HG03280 (cell line): ENCODE measurements at regions not wholly inside any gene's neighbourhood (a gene's known extent, or its start where the extent isn't known, plus 50 kb on each side); places are given as distances from the start of the nearest gene placed in this dataset.

Experiments
- ATAC-seq: cut with Tn5 transposase; IDR thresholded peaks from one replicate; pipeline ENCODE4 v1.9.1; 2021; ENCODE audit warnings: mild to moderate bottlenecking, moderate library complexity; ENCODE audit not compliant: unreplicated experiment

DNA sequence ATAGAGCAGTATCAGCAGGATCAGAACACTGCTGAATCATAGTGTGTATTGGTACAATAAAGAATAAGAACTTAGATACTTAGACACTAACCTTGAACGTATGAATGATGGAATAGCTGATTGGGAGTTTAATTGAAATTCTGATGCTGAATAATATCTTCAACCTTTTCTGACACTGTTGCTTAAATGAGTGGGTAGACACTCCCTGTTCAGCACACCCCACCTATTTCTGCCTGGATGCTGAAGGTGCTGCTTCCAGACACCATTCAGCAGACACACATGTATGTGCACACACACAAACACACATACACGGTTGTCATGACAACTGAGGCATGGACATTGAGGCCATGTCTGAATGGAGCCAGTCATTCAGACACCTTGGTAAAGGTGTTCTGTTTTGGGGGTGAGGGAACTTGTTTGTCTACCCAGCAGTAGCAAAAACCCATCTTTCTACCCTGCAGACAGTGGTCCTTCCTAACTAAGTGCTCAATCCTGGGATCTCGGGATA is 54.3 kb downstream of the TMEM215 start:
- ATAC-seq: no peak

DNA sequence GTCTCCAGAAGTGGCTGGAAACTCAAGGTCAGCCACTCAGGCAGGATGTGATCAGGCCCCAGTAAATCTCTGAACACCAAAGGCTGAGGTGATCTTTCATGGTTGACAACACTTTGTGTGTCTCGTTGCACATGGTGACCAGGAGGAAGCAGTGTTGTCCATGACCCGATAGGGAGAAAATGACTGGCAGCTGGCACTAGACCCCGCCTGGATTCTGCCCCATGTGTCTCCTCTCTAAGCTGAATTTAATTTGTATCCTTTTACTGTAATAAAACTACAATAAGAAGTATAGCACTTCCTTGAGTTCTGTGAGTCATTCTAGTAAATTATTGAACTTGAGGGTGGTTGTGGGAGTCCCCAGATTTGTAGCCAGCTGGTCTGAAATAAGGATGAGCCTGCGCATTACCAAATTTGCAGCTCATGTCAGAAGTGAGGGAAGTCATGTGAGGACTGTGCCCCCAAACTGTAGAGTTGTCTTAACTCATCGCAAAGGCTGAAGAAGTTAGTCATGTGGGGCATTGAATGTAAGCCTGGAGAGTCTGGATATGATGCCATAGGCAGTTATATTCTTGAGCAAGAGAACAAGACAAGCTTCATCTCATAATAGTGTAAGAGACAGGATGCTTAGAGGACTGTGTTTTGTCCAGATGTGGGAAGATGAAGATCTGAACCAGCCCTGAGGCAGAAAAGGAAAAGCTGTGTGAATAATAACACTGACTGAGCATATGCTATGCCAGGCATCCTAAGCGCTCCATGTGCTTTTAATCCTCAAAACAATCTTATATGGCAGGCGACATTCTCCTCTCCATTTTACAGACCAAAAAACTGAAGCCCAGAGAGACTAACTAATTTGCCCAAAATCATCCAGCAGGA is 55.9 kb downstream of the TMEM215 start:
- no peak for ATAC-seq

DNA sequence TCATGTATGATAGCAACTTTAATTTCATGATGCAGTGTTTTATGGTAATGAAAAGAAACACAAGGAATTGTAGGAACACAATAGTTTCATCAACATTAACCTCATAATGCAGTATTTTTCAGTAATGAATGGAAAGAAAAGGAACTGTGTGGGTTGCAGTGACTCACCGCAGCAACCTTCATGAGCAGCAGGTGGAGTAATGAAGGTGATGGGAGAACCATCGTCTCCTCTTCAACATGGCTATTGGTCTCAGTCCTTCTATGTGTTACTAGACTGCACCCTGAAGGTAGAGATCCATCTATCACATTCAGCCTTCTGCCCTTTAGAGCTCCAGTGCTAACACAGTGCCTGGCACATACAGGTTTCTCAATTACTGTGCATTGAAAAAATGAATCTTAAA is 58.0 kb downstream of the TMEM215 start:
- no peak for ATAC-seq

DNA sequence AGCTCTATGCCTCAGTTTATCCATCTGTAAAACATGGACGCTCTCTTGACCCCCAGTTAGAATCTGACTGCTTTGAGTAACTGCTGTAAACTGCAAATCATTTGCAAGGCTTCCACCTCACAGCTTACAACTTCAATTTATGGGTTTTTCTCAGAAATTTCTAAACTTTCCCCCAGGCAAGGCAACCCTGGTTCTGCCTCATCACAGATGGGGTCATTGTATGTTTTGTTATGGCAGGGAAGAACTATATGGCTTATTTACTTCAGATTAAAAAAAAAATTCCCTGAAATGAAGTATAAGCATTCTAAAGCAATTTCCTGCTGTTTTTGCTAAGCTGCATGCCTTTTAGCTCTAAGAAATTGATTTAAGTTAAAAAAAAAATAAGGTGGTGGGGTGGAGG is 60.0 kb downstream of the TMEM215 start:
- ATAC-seq: no peak

DNA sequence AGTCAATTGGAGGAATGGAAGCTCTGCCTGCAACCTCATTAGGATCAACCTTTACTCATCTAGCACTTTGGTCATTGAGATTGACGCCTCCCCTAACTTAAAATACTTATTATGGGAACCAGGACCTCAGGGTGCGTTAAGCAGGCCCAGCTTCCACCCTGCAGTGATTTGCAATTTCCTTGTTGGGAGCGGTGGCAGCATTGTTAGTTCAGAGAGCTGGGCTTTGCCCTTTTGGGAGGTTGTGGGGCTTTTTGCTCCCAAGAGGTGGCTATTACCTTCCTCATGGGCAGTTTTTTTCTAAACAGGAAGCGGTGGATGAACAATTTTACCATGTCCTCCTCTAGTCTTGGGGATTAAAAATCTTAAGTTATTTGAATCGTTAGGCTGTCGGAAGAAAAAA is 60.9 kb downstream of the TMEM215 start:
- no peak for ATAC-seq

DNA sequence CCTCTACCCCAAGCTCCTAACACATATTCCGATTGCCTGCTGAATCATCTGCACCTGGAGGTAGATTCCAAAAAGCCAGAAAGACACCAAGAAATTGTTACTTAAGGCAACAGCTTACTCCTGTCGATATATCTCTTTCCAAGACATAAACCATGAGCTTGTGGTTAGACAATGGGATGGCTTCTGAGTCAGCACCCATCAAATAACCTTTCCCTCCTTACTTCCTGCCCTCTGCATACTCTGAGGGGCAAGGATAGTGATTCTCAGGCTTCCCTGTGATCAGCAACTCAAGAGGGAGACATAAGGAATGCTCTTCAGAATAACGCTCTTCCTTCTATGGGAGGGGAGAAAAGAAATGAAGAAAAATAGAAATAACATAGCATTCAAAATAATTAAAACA is 70.9 kb downstream of the TMEM215 start:
- no peak for ATAC-seq

GRCh38 chr9:32855752-32856151 is 72.4 kb downstream of the TMEM215 start:
- ATAC-seq: no peak

DNA sequence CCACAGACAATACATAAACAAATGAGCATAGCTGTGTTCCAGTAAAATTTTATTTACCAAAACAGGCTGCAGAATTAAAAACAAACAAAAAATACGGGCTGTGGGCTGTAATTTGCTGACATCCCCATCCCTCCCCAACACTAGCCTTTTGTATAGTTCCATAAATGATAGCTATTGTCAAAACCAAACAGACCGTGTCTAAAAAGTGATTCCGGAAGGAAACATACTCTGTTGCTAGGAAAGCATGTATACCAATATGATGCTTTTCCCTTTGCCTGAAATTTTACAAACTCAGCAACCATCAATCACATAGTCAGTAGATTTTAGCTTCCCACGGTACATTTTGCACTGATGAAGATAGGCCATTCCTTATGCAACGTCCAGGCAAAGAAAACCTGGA is 80.0 kb downstream of the TMEM215 start:
- no peak for ATAC-seq

- ATAC-seq: no peak
Observed at GRCh38 chr9:32864971-32865370, 81.6 kb downstream of the TMEM215 start.

DNA sequence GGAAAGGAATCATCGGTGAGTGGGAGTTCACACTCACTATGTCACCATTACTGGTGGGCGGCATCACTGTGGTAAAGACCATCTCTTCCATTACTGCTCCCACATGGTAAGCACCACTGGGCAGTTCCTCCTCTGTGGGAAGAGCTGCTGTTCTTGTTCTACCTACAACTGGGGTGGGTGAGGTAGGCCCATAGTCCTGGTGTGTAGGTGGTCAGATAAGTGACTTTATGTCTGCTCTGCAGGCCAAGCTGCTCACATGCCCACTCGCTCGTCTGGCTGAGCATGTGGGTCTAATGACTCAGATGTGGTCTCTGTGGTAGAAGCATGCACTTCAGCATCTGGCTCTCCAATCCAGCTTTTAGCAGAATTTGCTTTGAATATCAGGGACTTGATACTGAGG is 82.9 kb downstream of the TMEM215 start:
- ATAC-seq: no peak

GRCh38 chr9:32867026-32867425 is 83.7 kb downstream of the TMEM215 start:
- no peak for ATAC-seq

DNA sequence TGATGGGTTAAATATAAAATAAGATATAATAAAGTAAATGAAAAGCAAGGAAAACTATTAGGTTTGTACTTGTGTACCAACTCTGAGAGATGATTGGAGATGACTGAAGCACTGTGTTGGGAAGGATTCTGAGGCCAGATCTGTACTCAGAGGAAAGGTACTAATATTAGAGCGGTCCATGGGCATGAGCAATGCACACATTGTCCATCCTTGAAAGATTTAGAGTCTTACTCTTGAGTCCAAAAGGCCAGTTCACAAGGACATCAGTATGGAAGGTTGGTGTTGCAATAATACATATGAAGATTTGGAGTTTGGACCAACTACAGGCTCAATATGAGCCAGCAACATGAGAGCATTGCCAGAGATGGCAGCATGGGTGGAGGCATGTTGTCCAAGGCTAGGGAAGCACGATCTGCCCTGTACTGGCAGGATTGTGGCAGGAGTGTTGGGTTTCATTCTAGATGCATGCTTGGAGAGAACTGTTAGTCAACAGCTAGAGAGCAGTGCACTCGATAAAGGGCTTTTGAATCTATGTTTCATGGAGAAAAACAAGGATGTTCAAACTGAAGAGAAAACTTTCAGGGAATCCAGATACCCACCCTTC is 84.4 kb downstream of the TMEM215 start:
- no peak for ATAC-seq

DNA sequence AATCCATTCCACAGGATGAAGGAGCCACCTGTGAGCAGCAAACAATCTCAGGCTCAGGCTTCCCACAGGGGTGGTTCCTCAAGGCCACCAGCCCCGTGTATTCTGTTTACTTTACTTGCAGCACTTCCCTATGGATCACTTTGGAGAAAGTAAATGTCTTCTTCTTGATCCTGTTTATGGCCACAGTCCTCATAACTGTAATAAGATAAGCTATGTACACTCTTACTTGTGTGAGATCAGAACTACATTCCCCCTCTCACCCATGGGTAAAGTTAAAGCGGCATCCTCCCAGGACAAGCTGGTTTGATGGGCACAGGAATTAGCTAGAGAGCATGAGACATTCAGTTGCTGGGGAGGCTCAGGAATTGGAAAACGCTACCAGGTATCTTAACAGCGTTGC is 86.1 kb downstream of the TMEM215 start:
- no peak for ATAC-seq

- no peak for ATAC-seq
Observed at GRCh38 chr9:32873131-32873530, 89.8 kb downstream of the TMEM215 start.

- no peak for ATAC-seq
Observed at GRCh38 chr9:32873553-32873952, 90.2 kb downstream of the TMEM215 start.

DNA sequence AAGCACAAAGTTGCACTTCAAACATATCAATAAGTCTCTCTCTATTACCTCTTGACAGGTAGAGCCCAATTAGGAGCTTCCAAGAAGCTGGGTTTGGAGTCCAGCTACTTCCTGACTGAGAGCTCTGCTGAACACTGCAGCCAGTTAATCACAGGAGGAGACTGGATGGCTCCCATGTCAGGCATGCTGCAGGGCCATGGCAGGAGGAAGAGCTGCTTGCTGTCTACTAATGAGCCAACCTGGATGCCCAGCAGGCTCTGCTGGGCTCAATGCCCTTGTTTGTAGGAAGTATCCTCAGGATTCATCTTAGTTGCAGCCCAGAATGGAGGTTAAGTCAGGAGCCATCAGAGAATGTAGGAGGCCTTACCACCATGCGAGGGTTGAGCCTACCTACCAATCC is 91.9 kb downstream of the TMEM215 start:
- ATAC-seq: no peak

DNA sequence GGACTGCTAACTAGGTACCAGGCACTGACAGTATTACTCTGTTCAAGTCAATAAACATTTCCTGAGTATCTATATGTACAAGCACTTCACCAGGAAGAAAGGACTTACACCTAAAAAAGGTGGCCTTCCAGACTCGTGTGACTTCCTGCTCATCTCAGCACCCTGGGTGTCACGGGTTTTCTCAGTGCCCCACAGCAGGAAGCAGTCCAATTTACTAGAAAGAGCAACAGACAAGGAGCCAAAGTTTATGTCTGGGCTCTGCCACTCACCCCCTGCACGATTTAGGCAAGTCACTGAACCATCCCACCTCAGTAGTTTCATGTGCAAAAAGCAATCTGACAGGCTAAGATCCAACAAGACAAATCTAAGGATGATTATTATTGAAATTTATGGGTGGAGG is 92.4 kb downstream of the TMEM215 start:
- no peak for ATAC-seq

- no peak for ATAC-seq
Observed at GRCh38 chr9:32877103-32877502, 93.8 kb downstream of the TMEM215 start.

DNA sequence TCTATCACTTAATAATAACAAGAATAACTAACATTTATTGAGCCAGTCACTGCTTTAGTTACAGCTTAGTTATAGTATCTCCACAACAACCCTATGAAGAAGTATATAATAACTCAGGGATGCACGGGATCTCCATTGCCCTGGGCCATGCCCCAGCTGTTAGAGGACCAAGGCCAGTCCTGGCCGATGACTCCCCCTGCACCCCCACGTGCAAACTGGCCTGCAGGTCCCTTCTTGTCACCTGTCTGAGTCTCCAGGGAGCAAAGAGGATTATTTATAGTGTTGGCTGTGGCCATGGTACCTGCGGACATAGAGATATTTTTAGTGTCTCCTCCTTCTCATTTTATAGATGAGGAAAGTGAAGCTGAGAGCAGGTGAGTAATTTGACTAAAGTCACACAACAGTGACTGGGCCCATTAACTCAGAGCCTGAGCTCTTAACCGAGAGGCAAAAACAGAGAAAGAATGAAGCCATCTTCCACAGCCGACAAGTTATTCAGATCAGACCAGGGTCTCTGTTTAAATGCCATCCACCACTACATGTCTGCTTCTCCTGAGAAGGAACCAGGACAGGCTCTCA is 94.4 kb downstream of the TMEM215 start:
- ATAC-seq: no peak

GRCh38 chr9:32879335-32879734 is 96.0 kb downstream of the TMEM215 start:
- ATAC-seq: no peak

- no peak for ATAC-seq
Observed at GRCh38 chr9:32881948-32882347, 98.6 kb downstream of the TMEM215 start.

DNA sequence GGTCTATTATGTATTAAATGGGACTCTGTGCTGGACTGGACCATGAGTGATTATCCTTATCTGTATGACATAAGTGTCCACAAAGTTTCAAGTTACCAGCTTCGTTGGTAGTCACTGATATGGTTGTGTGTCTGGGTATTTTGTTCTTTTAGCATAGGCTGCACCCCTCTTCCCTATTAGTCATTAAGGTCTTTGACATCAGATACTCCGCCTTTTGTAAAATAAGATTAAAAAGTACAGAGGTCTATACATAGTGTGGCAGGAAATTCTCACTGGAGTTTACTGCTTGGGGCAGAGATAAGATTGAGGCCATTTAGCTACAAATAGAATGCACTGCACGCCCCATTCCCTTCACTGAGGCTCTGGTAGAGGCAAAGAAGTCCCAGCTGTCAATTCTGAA is 99.4 kb downstream of the TMEM215 start:
- ATAC-seq: no peak
